Lower lobe of right lung (tissue), 2 donors: ENCODE measurements at regions not wholly inside any gene's neighbourhood (a gene's known extent, or its start where the extent isn't known, plus 50 kb on each side); places are given as distances from the start of the nearest gene placed in this dataset.

ENCODE experiments used
- ATAC-seq, 2 donors: fragments of 200-7000 bp; cut with Tn5 transposase; one replicate each; pipeline ENCODE4 v1.9.1; 2020 to 2022; ENCODE audit warnings: mild to moderate bottlenecking in 2 of 2, moderate library complexity in 2 of 2
- DNase-seq: peaks from one replicate; pipeline ENCODE4 v3.0.0-alpha.2; 2020
- H3K27ac ChIP-seq: fragments of 200-600 bp; one replicate; pipeline ENCODE4 v1.8.0; 2022
- H3K27me3 ChIP-seq: fragments of 200-600 bp; one replicate; pipeline ENCODE4 v1.8.0; 2022; ENCODE audit warnings: low read depth
- H3K36me3 ChIP-seq: fragments of 200-600 bp; one replicate; pipeline ENCODE4 v1.8.0; 2022; ENCODE audit warnings: mild to moderate bottlenecking
- H3K4me1 ChIP-seq: fragments of 200-600 bp; one replicate; pipeline ENCODE4 v1.8.0; 2022
- H3K4me3 ChIP-seq: fragments of 200-600 bp; one replicate; pipeline ENCODE4 v1.8.0; 2022; ENCODE audit warnings: mild to moderate bottlenecking
- H3K9me3 ChIP-seq: fragments of 200-600 bp; one replicate; pipeline ENCODE4 v1.8.0; 2022
- intact Hi-C: fragments of 100-400 bp; cut with DNase I; formaldehyde crosslinking; loops from one replicate; pipeline ENCODE4 v1.11.0; 2022
- TF ChIP-seq, protein P1 (sequence below): fragments of 200-600 bp; IDR thresholded peaks from one replicate; pipeline ENCODE4 v1.8.0; 2022; ENCODE audit warnings: antibody characterized with exemption, mild to moderate bottlenecking
- donor health status: DM: no; HTN: yes; CAD: no; lungs with severe emphysema.

DNA sequence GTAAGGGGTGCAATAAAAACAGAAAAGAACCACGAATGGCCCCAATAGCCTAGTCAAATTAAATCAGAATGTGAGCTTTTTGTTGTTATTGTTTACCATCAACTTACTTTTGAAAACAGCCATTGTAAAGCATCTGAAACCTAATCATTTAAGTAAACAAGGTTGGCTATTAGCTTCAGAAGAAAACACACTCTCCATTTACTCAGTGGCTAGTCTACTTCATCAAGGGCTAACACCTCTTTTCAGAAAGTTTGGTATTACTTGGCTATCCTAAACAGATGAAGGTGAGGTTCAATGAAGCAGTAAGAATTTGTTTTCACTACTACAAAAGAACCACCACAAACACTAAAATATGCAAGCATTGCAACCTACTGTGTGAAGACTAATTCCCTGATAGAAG, 398.0 kb downstream of the CDH2 start:
- ATAC-seq (no peak), DNase-seq (no peak)
- H3K4me3 ChIP-seq = no peak overlapping the region
- H3K27ac ChIP-seq = no peak overlapping the region
- H3K27me3 ChIP-seq = no peaks in the 10 kb centered on the region
- H3K4me1 ChIP-seq = no peaks in the 10 kb centered on the region
- H3K9me3 ChIP-seq = no peaks in the 10 kb centered on the region
- TF ChIP-seq, protein P1, sequence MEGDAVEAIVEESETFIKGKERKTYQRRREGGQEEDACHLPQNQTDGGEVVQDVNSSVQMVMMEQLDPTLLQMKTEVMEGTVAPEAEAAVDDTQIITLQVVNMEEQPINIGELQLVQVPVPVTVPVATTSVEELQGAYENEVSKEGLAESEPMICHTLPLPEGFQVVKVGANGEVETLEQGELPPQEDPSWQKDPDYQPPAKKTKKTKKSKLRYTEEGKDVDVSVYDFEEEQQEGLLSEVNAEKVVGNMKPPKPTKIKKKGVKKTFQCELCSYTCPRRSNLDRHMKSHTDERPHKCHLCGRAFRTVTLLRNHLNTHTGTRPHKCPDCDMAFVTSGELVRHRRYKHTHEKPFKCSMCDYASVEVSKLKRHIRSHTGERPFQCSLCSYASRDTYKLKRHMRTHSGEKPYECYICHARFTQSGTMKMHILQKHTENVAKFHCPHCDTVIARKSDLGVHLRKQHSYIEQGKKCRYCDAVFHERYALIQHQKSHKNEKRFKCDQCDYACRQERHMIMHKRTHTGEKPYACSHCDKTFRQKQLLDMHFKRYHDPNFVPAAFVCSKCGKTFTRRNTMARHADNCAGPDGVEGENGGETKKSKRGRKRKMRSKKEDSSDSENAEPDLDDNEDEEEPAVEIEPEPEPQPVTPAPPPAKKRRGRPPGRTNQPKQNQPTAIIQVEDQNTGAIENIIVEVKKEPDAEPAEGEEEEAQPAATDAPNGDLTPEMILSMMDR = no peak
- intact Hi-C loops = no loop called here
- no peaks in the 10 kb centered on the region for H3K36me3 ChIP-seq

DNA sequence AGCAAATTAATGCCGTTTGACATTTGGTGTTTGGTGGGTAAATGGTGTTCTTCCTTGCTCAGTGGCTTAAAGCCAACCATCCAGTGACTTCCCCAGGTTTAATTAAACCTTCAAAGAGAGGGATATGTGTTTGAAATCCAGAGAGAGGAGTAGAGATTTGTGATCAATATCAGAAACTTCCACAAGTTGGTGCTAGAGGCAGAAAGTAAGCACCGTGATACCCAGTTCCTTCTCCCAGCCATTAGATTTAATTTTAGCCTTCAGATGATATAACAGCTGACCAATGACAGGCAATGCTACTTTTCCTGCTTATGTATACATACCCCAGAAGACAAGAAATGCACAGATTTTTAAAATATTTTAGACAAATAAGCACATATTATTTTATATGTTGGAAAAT, 398.5 kb downstream of the CDH2 start:
- intact Hi-C loops = no loop called here
- Histone ChIP-seq H3K9me3 (no peaks in the 10 kb centered on the region), H3K27ac (no peak overlapping the region), H3K36me3 (no peaks in the 10 kb centered on the region), H3K27me3 (no peaks in the 10 kb centered on the region), H3K4me1 (no peaks in the 10 kb centered on the region), H3K4me3 (no peak overlapping the region)
- TF ChIP-seq, protein P1 = no peak
- DNase-seq (no peak), ATAC-seq (no peak)

GRCh38 chr18:27772081-27772480, 404.8 kb downstream of the CDH2 start:
- intact Hi-C loops = no loop called here
- no peaks in the 10 kb centered on the region for H3K9me3 ChIP-seq
- no peak overlapping the region for H3K4me3 ChIP-seq
- H3K36me3 ChIP-seq = no peaks in the 10 kb centered on the region
- TF ChIP-seq, protein P1 = no peak
- no peaks in the 10 kb centered on the region for H3K4me1 ChIP-seq
- no peak overlapping the region for H3K27ac ChIP-seq
- no peak for DNase-seq
- no peaks in the 10 kb centered on the region for H3K27me3 ChIP-seq
- no peak for ATAC-seq

DNA sequence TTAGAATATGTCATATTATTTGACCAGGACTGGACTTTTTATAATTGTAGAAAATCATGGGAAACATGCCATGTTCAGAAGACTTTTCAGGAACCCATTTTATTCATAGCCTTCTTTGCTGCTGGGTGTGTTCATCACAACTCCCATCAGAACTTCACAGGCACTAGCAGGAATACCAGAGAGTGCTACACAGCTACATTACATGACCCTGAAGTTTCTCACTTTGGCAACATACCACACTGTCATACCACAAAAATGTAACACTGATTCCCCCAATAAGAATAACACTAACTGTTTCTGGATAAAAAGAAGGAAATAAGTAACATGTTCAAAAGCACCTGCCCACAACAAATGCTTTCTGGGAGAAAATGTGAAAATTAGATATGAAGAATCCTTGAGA, 405.4 kb downstream of the CDH2 start:
- TF ChIP-seq, protein P1 = no peak
- H3K27ac ChIP-seq = no peak overlapping the region
- no peaks in the 10 kb centered on the region for H3K27me3 ChIP-seq
- H3K9me3 ChIP-seq = no peaks in the 10 kb centered on the region
- no peak for DNase-seq
- intact Hi-C loops = no loop called here
- H3K4me3 ChIP-seq = no peak overlapping the region
- ATAC-seq = no peak
- H3K4me1 ChIP-seq = no peaks in the 10 kb centered on the region
- no peaks in the 10 kb centered on the region for H3K36me3 ChIP-seq

DNA sequence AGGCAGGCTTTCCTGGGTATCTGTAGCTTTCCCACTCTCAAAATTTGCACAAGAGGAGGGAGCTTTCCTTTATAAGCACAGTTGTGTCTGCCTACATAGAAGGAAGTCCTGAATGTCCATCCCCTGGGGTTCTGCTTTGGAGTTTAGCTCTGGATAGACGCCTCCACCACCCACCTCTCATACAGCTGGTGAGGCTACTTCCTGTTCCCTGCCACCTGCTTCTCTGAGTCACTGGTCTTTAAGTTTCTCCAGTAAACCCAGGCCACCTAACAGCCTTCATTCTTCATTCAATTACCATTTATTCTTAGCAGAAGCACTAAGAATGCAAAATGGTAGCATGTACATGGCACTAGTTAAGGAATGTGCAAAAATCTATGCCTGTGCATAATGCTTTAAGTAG, 407.8 kb downstream of the CDH2 start:
- no peak overlapping the region for H3K27ac ChIP-seq
- H3K36me3 ChIP-seq = no peaks in the 10 kb centered on the region
- intact Hi-C loops = no loop called here
- no peak overlapping the region for H3K4me3 ChIP-seq
- no peaks in the 10 kb centered on the region for H3K27me3 ChIP-seq
- DNase-seq (no peak), ATAC-seq (no peak)
- no peaks in the 10 kb centered on the region for H3K9me3 ChIP-seq
- TF ChIP-seq, protein P1 = no peak
- no peaks in the 10 kb centered on the region for H3K4me1 ChIP-seq

GRCh38 chr18:27763936-27764335, 413.0 kb downstream of the CDH2 start:
- intact Hi-C loops = no loop called here

More at GRCh38 chr18:27763936-27764335, 413.0 kb downstream of the CDH2 start:
- DNase-seq (no peak), ATAC-seq (no peak)
- Histone ChIP-seq H3K4me3 (no peak overlapping the region), H3K4me1 (no peaks in the 10 kb centered on the region), H3K27me3 (no peaks in the 10 kb centered on the region), H3K9me3 (no peaks in the 10 kb centered on the region), H3K27ac (no peak overlapping the region), H3K36me3 (no peaks in the 10 kb centered on the region)
- TF ChIP-seq, protein P1 = no peak
